ENCODE measurements at regions not wholly inside any gene's neighbourhood (a gene's known extent, or its start where the extent isn't known, plus 50 kb on each side); places are given as distances from the start of the nearest gene placed in this dataset.

- TF ChIP-seq EZH2phosphoT487 (IDR thresholded peaks at IDR 0.05; ENCODE audit: borderline replicate concordance, low read depth, low read length) (no peak), CTCF (conservative IDR thresholded peaks at IDR 0.05; ENCODE audit: low read length) (no peak)
Measured at GRCh38 chr18:41162191-41162590, 792.8 kb upstream of the PIK3C3 start.
